Activated naive CD4-positive, alpha-beta T cell treated with anti-CD3 and anti-CD28 coated beads for 36 hours (primary cell): ENCODE measurements at regions not wholly inside any gene's neighbourhood (a gene's known extent, or its start where the extent isn't known, plus 50 kb on each side); places are given as distances from the start of the nearest gene placed in this dataset.
"Not testable (repeated sequence)": the region's sequence is repeated elsewhere in the genome, so short reads cannot be mapped to it uniquely, and the experiment has no call there.

Experiments used
- CTCF ChIA-PET: fragments of 350-600 bp; sonication (Branson Sonifier 250); formaldehyde crosslinking; loops from one replicate; lab custom pipeline; 2021; ENCODE audit warnings: antibody characterized with exemption; lab: Charles Lee
- DNase-seq: peaks from one replicate; pipeline ENCODE4 v3.0.0-alpha.2; 2020
- H3K27ac Mint-ChIP-seq: one replicate; pipeline ENCODE4 v1.8.0; 2021; ENCODE audit warnings: mild to moderate bottlenecking, mixed read lengths
- H3K27me3 Mint-ChIP-seq: one replicate; pipeline ENCODE4 v1.8.0; 2021; ENCODE audit warnings: low read depth, mixed read lengths
- H3K36me3 Mint-ChIP-seq: one replicate; pipeline ENCODE4 v1.8.0; 2021; ENCODE audit warnings: low read depth, mixed read lengths
- H3K4me1 Mint-ChIP-seq: one replicate; pipeline ENCODE4 v1.8.0; 2021; ENCODE audit warnings: low read depth, mixed read lengths
- H3K4me3 Mint-ChIP-seq: one replicate; pipeline ENCODE4 v1.8.0; 2021; ENCODE audit warnings: mild to moderate bottlenecking, moderate library complexity, mixed read lengths
- H3K9me3 Mint-ChIP-seq: one replicate; pipeline ENCODE4 v1.8.0; 2021; ENCODE audit warnings: mixed read lengths
- intact Hi-C: fragments of 100-400 bp; cut with micrococcal nuclease; formaldehyde crosslinking; loops from one replicate; pipeline ENCODE4 v1.15.1; 2023

DNA sequence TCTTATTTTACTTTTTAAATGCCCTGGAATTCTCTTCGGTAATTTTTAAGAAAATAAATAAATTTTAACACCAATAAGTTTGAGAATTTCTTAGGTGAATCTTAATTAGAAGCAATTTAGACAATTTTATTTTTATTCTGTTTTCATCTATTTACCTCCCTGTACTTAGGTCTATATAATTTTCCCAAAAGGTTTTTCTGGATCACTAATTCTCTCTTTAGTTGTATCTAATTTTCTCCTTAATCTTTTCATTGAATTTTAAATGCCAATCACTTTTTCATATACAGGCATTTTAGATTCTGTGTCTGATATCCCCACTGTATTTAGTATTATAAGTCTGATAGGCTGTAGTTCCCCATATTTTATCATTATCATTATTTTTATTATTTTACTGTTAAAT lies 845.3 kb downstream of the TRIML1 start:
- Mint-ChIP-seq H3K27ac (no peak overlapping the region), H3K4me1 (no peaks in the 10 kb centered on the region), H3K27me3 (no peaks in the 10 kb centered on the region), H3K9me3 (peaks cover 2% of the 10 kb centered on the region), H3K36me3 (no peaks in the 10 kb centered on the region), H3K4me3 (no peak overlapping the region)
- CTCF ChIA-PET, result no interaction called here
- intact Hi-C loops, result no loop called here
- no peak for DNase-seq

GRCh38 chr4:188986271-188986689 lies 847.0 kb downstream of the TRIML1 start:
- CTCF ChIA-PET, result no interaction called here
- no peaks in the 10 kb centered on the region for H3K27me3 Mint-ChIP-seq
- no peak for DNase-seq
- no peaks in the 10 kb centered on the region for H3K36me3 Mint-ChIP-seq
- no peak overlapping the region for H3K4me3 Mint-ChIP-seq
- intact Hi-C loops, result no loop called here
- no peaks in the 10 kb centered on the region for H3K4me1 Mint-ChIP-seq
- no peak overlapping the region for H3K27ac Mint-ChIP-seq
- H3K9me3 Mint-ChIP-seq, result peaks cover 2% of the 10 kb centered on the region

DNA sequence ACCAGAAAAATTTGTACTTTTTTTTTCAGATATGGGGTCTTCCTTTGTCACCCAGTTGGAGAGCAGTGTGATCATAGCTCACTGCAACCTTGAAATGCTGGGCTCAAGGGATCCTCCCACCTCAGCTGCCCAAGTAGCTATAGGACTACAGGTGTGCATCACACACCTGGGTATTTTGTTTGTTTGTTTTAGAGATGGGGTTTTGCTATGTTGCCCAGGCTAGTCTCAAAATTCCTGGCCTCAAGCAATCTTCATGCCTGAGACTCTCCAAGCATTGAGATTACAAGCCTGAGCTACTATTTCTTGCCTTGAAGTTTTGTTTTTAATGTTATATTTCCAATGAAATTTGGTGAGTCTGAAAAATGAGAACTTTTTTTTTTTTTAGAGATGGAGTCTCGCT lies 847.8 kb downstream of the TRIML1 start:
- intact Hi-C loops, result no loop called here
- no peaks in the 10 kb centered on the region for H3K36me3 Mint-ChIP-seq
- DNase-seq, result no peak
- CTCF ChIA-PET, result no interaction called here
- H3K9me3 Mint-ChIP-seq, result peaks cover 2% of the 10 kb centered on the region
- no peak overlapping the region for H3K27ac Mint-ChIP-seq
- no peaks in the 10 kb centered on the region for H3K27me3 Mint-ChIP-seq
- H3K4me1 Mint-ChIP-seq, result no peaks in the 10 kb centered on the region
- no peak overlapping the region for H3K4me3 Mint-ChIP-seq

DNA sequence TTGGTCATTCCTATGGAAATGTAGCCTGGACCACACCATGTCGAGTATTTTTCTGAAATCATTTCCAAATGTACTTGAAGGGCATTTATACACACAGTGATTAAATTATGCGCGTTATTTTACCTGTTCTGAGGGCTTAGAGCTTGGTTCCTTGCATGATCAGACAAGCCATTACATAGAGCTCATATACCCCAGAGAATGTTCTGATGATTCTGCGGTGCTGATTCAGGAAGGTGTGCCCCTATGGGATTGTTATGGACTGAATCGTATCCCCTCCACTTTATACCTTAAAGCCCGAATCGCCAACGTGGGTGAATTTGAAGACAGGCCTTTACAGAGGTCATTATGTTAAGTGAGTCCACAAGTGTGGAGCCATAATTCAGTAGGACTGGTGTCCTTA lies 848.9 kb downstream of the TRIML1 start:
- Mint-ChIP-seq H3K36me3 (no peaks in the 10 kb centered on the region), H3K27ac (no peak overlapping the region), H3K9me3 (peaks cover 2% of the 10 kb centered on the region), H3K4me3 (no peak overlapping the region), H3K4me1 (no peaks in the 10 kb centered on the region), H3K27me3 (no peaks in the 10 kb centered on the region)
- CTCF ChIA-PET, result no interaction called here
- intact Hi-C loops, result no loop called here
- no peak for DNase-seq

GRCh38 chr4:188989371-188989770 lies 850.1 kb downstream of the TRIML1 start:
- H3K4me1 Mint-ChIP-seq, result no peaks in the 10 kb centered on the region
- intact Hi-C loops, result no loop called here
- CTCF ChIA-PET, result no interaction called here
- peaks cover 2% of the 10 kb centered on the region for H3K9me3 Mint-ChIP-seq
- no peak for DNase-seq
- no peaks in the 10 kb centered on the region for H3K36me3 Mint-ChIP-seq
- no peak overlapping the region for H3K27ac Mint-ChIP-seq
- no peak overlapping the region for H3K4me3 Mint-ChIP-seq
- H3K27me3 Mint-ChIP-seq, result no peaks in the 10 kb centered on the region

GRCh38 chr4:188992706-188993105 lies 853.5 kb downstream of the TRIML1 start:
- Mint-ChIP-seq H3K9me3 (peaks cover 2% of the 10 kb centered on the region), H3K4me1 (no peaks in the 10 kb centered on the region), H3K27me3 (no peaks in the 10 kb centered on the region), H3K36me3 (no peaks in the 10 kb centered on the region), H3K27ac (no peak overlapping the region), H3K4me3 (no peak overlapping the region)
- intact Hi-C loops, result no loop called here
- DNase-seq, result no peak
- CTCF ChIA-PET, result interaction anchor here (0.6 kb wide), 1 partner anchor 59 kb away, joined by 3 read pairs; no protein-coding TSS in a partner anchor

- no peak overlapping the region for H3K4me3 Mint-ChIP-seq
- DNase-seq, result no peak
- CTCF ChIA-PET, result no interaction called here
- peaks cover 4% of the 10 kb centered on the region for H3K9me3 Mint-ChIP-seq
- no peaks in the 10 kb centered on the region for H3K4me1 Mint-ChIP-seq
- no peaks in the 10 kb centered on the region for H3K27me3 Mint-ChIP-seq
- intact Hi-C loops, result no loop called here
- no peak overlapping the region for H3K27ac Mint-ChIP-seq
- H3K36me3 Mint-ChIP-seq, result no peaks in the 10 kb centered on the region
These were observed 854.6 kb downstream of the TRIML1 start for GRCh38 chr4:188993871-188994270.

DNA sequence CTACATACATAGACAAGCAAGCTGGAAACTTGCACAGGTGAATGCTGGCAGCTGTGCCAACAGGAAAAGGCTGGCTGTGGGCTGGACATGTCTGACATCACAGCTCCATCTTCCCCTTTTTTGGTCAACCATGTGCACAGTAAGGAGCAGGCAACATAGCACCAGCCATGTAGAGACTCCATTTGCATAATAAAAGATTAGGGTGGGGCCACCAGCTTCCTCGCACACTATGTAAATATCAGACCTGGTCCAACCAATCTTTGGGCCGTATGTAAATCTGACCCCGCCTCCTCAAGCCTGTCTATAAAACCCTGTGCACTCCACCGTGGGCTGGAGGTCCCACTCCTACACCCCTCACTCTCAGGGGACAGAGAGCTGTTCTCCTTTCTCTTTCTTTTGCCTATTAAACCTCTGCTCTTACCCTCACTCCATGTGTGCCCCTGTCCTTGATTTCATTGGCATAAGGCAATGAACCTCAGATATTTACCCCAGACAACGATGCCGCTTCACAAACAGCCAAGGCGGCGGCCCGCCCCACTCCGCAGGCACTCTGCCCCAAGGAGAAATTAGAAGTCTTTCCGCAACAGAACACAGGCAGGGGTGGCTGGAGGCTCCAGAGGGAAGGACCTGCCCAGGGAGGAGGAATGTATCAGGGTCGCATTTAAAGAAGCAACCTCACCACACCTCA lies 862.2 kb downstream of the TRIML1 start:
- no peak for DNase-seq
- H3K27me3 Mint-ChIP-seq, result no peaks in the 10 kb centered on the region
- CTCF ChIA-PET, result no interaction called here
- no peaks in the 10 kb centered on the region for H3K36me3 Mint-ChIP-seq
- H3K27ac Mint-ChIP-seq, result no peak overlapping the region
- H3K4me3 Mint-ChIP-seq, result no peak overlapping the region
- peaks cover 12% of the 10 kb centered on the region for H3K9me3 Mint-ChIP-seq
- intact Hi-C loops, result no loop called here
- H3K4me1 Mint-ChIP-seq, result no peaks in the 10 kb centered on the region

GRCh38 chr4:189001971-189002450 lies 862.8 kb downstream of the TRIML1 start:
- Mint-ChIP-seq H3K4me1 (no peaks in the 10 kb centered on the region), H3K4me3 (no peak overlapping the region), H3K27me3 (no peaks in the 10 kb centered on the region), H3K36me3 (no peaks in the 10 kb centered on the region), H3K9me3 (peaks cover 11% of the 10 kb centered on the region), H3K27ac (no peak overlapping the region)
- no peak for DNase-seq
- CTCF ChIA-PET, result no interaction called here
- intact Hi-C loops, result no loop called here

- peaks cover 11% of the 10 kb centered on the region for H3K9me3 Mint-ChIP-seq
- no peaks in the 10 kb centered on the region for H3K36me3 Mint-ChIP-seq
- H3K4me3 Mint-ChIP-seq, result no peak overlapping the region
- CTCF ChIA-PET, result interaction anchor here (0.7 kb wide), 1 partner anchor 894 kb away, joined by 3 read pairs; no protein-coding TSS in a partner anchor
- intact Hi-C loops, result no loop called here
- DNase-seq, result no peak
- no peaks in the 10 kb centered on the region for H3K4me1 Mint-ChIP-seq
- no peaks in the 10 kb centered on the region for H3K27me3 Mint-ChIP-seq
- H3K27ac Mint-ChIP-seq, result no peak overlapping the region
These were observed 863.2 kb downstream of the TRIML1 start for GRCh38 chr4:189002475-189002874.

GRCh38 chr4:189010452-189011217 lies 871.4 kb downstream of the TRIML1 start:
- CTCF ChIA-PET, H3K36me3 Mint-ChIP-seq, H3K4me3 Mint-ChIP-seq, H3K27ac Mint-ChIP-seq, DNase-seq, intact Hi-C loops, H3K4me1 Mint-ChIP-seq, H3K27me3 Mint-ChIP-seq: not testable (repeated sequence)
- peaks cover 17% of the 10 kb centered on the region for H3K9me3 Mint-ChIP-seq

DNA sequence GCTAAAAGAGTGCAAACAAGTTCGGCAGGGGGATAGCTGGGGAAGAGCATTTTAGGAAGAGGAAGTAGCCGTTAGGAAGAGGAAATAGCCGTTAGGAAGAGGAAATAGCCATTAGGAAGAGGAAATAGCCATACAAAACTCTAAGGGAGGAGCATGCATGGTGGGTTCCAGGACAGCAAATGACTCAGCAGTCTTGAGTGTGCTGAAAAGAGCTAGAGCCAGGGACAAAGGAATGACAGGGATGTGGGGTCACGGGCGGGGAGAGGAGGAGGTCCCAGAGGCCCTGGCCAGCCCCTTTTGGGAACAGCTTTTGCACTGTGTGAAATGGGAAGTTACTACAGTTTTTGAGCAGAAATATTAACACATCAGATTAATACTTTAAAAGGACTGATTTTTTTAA lies 882.6 kb downstream of the TRIML1 start:
- Mint-ChIP-seq H3K4me1 (no peaks in the 10 kb centered on the region), H3K9me3 (peaks cover 9% of the 10 kb centered on the region), H3K27ac (no peak overlapping the region), H3K36me3 (no peaks in the 10 kb centered on the region), H3K4me3 (no peak overlapping the region), H3K27me3 (no peaks in the 10 kb centered on the region)
- DNase-seq, result no peak
- CTCF ChIA-PET, result no interaction called here
- intact Hi-C loops, result no loop called here
